Astrocyte of the hippocampus (primary cell): ENCODE measurements at regions not wholly inside any gene's neighbourhood (a gene's known extent, or its start where the extent isn't known, plus 50 kb on each side); places are given as distances from the start of the nearest gene placed in this dataset.
"Not testable (repeated sequence)": the region's sequence is repeated elsewhere in the genome, so short reads cannot be mapped to it uniquely, and the experiment has no call there.

ENCODE experiments used
- DNase-seq: peaks from one replicate; pipeline ENCODE4 v3.0.0; 2011; ENCODE audit warnings: low read depth, low spot score

DNA sequence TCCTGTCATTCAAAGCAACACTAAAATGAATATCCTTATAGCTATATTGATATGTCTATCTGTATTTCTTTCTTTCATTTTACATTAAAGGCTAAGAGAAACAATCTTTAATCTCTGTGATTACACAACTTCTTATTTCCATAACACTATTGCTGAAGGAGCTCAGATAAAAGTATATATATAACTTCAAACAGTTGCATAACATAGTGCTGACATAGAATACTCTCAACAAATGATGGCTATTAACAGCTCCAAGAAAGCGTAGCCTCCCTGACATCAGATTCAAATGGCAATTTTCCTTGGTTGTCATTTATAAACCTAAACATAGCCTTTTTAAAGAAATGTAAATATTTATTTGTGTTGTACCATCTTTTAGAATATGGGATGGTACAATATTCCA lies 116.6 kb upstream of the PTPRG start:
- no peak for DNase-seq

DNA sequence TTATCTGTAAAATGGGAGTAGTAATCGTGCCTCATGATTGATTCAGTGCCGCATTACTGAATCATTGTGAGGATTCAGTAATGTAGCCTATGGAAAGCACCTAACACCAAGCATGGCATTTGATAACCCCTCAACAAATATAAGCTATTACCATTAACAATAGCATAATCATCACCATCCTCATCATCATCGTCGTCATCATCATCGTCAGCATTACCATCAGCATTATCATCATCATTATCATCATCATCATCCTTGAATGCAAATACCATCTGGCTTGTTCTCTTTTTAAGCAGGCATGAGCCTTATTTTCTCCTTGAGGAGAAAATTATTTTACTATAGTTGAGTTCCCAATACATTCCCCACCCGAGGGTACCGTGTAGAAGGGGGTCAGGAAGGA lies 115.4 kb upstream of the PTPRG start:
- DNase-seq = no peak

DNA sequence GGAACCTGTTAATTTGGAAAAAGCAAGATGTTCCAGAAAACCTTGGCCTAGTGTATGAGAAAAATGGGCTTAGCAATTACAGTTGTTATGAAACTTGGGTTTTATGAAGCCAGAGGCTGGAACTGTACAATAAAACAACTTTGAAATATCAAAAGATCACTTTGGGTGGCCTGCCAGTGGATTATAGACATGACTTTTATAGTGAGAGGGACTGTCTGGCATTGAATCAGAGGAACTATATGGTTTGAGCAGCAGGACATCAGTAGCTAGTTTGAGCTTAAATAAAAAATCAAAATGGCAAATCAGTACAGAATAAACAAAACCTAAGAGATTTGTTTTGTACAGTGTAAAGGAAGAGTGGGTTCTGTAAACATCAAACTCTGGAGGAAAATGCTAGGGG lies 115.0 kb upstream of the PTPRG start:
- no peak for DNase-seq

DNA sequence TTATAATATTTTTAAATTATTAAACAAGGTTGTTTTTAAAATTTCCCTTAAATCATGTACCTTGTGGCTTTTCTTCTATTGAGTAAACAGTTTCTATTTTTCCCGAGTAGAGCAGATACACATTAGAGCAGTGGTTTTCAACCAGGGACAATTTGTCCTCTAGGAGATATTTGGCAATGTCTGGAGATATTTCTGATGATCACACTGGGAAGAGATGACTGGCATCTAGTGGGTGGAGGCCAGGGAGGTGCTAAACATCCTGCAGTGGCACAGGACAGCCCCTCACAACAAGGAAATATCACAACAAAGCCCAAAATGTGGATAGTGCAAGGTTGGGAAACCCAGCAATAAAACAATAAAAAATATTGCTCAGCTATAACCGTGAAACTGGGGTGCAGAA lies 113.0 kb upstream of the PTPRG start:
- no peak for DNase-seq

DNA sequence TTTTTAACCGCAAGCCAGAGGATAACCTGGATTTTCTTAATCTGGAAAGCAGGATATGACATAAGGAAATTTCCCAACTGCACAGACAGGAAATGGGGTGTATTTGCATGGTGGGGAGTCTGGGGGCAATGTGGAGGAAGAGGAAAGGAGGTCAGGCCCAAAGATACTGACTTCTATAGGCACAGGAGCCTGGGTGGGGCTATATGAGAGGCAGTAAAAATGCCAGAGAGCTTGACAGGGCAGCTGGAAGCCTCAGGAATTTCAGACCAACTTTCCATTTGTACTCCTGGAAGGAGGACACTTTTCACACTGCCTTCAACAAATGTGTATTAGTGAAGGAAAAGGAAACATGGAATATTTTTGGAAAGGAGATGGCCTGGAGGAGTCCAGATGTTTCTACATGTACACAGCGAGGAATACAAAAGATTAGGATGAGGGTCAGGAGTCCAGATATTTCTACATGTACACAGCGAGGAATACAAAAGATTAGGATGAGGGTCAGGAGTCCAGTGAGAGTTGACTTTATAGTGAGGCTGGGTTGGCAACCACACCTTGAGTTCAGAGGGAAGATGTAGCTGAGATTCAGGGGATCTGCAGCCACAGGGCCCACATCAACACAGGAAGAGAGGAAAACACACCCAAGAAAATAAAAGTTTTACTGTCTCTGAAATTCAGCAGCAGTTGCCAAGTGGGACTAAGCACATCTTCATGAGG lies 111.9 kb upstream of the PTPRG start:
- no peak for DNase-seq

DNA sequence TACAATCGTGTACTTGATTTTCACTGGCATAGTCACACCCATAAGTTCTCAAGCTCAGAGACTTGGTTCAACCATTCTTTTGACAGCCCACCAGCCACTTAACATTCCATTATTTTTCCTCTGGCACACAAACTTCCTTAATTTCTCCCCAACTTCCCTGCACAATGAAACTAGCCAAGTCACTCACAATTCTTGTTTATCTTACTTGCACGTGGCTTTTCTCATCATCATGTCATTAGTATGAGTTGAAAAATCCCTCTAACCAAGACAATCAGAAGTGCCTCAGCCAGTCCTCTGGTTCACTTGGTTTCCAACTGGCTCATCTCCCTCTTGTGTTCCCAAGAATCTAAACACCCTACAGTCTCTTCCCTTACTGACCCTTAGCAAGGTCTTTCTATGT lies 110.5 kb upstream of the PTPRG start:
- DNase-seq = no peak

DNA sequence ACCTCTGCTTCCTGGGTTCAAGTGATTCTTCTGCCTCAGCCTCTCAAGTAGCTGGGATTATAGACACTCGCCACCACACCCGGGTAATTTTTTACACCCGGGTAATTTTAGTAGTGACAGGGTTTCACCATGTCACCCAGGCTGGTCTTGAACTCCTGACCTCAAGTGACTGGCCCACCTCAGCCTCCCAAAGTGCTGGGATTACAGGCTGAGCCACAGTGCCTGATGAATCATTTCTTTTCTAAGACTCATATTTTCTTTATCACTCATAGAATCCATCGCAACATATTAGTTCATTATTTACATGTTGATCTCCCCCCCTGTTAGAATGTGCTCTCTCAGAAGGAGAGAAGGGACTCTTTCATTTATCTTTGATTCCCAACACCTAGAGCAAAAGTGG lies 109.5 kb upstream of the PTPRG start:
- DNase-seq = no peak

DNA sequence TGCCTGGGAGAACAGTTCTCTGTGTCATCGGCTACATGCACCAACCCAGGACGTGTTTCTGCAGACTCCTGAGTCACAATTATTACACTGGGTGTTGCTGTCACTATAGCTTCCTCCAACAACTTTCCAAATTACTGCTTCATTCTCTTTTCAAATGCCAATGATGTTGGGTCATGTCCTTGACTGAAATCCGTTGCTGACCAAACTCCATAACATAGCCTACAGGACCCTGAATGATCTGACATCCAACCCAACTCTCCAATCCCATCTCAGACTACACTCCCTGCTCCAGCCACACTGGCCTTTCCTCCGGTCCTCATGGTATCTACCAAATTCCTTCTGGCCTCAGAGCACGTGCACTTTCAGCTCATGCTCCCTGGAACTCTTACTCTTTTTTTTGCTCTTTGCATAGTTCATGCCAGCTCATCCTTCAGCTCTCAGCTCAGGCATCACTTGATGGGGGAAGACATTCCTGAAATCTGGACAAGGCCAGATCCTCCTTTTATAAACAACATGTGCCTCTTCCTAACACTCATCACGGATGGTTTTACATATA lies 108.8 kb upstream of the PTPRG start:
- peak; percentile 16 for DNase-seq

DNA sequence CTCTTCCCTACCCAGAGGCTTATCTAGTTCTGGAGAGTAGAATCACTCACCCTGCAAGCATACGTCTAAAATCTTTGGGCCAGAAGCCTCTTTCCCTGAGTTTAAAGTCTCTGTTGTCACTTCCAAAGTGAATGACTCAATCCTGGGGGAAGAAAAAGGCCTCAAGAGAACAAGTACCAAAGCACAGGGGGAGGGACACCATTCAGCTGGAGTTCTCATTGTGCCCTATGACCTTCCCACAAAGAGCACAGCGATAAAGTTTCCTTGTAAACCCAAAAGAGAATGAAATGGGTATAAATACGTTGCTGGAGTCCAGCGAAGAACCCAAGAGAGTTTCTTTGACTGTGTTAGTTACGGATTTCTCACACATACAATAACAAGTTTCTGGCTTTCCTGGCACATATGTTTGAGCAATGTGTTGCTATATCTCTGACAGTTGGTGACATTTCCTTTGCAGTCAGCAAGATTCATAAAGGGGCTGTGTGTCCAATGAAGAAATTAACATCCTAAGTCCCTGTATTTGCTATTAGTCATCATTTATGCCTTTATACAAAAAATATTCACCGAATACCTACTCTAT lies 107.3 kb upstream of the PTPRG start:
- no peak for DNase-seq

DNA sequence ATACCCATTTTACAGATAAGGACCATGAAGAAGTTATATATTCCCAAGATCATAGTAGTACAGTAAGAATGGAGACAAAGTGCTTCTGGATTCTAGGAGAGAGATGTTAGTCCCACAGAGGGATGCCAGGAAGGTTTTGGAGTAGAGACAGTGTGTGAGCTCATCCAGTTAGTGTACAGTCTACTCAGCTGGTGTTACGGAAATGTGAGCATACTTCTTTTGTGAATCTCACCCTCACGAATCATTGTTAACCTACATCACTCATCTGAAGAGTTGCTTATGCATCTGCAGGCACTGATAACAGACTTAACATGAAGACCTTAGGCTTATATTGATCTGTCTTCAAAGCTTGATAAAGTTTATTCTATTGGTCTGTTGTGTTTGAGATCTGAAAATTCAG lies 106.6 kb upstream of the PTPRG start:
- no peak for DNase-seq

DNA sequence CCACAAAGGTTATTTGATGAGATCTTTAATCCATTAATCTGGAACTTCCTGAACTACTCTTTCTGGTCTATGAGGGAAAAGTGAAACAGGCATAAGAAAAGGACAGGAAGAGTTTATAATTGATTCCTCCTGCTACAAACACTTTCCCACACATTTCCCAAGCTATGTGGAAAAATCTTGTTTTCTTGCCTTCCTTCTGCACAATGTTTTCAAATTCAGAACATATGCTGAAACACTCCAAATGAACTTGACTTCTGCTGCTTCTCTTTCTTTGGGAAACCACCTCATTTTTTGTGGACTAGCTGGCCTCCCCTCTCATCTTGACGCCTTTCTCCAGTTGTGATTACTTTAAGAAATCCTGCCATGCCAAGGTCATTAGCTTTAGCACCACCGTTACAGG lies 100.7 kb upstream of the PTPRG start:
- no peak for DNase-seq

DNA sequence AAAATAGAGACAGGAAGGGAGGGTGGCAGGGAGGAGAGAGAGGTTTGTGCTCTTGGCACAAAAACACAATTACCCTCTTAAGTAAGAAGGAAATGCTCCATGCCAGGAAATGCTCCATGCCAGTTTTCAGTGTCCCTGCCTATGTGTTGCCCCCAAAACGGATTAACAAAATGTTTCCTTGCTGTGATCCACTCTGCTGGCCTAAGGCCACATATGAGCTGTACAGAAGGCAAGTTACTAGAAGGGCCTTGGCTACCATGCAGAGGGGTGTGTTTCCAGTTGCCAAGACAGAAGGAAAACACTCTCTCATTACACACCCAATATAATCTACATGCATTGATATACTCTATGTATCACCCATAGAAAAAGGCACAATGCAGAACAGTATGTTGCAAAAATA lies 98.2 kb upstream of the PTPRG start:
- no peak for DNase-seq

DNA sequence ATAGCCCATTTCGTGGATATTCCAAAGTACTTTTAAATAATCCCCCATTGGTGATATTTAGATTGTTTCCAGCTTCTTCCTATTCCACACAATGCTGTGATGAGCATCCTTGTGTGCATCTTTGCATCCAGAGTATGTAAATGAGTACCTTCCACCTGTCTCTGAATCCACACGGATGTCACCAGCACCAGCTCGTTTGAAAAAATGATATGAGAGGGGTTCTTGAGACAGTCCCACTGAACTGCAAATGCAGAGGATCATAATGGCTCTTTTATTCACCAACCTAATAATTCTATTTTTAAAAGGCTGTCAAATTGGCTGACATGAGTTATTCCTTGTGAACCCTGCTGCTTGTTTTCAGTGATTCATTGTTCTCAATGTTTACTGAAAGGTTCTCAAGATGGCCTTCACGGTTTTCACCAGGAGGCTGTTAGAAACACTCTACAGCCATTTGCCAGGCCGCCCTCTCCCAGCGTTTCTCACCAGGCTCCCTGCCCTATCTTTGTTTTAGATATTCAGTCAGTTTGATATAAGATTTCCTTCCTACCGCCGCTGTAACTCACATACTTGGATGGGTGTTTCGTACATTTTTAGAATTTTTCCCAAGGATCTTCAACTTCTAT lies 96.7 kb upstream of the PTPRG start:
- DNase-seq = no peak

DNA sequence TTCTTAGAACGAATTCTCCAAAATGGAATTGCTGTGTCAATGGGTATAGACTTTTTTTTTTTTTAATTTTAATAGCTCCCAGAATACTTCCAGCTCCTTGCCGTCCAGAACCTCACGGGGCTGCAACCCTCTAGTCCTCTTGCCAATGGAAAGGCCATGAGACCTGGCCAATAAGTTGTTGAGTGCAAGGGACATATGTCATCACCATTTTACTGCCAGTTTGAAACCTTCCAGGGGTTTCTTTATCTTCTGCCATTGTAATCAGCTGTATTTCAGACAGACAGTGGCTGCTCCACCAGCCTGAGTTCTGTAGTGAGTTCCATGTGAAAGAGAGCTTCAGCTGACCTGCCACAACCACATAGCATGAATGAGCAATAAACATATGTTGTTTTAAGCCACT lies 95.0 kb upstream of the PTPRG start:
- DNase-seq = no peak

DNA sequence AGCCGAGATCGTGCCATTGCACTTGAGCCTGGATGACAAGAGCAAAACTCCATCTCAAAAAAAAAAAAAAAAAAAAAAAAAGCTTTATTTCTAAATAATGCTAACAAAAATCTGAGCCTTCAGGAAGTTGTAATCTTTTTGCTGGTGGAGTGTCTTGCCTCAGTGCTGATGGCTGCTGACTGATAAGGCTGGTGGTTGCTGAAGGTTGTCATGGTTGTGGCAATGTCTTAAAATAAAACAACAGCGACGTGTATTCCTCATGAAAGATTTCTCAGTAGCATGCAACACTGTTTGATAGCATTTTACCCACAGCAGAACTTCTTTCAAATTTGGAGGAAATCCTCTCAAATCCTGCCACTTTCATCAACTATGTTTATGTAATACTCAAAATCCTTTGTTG lies 77.4 kb upstream of the PTPRG start:
- DNase-seq = no peak

DNA sequence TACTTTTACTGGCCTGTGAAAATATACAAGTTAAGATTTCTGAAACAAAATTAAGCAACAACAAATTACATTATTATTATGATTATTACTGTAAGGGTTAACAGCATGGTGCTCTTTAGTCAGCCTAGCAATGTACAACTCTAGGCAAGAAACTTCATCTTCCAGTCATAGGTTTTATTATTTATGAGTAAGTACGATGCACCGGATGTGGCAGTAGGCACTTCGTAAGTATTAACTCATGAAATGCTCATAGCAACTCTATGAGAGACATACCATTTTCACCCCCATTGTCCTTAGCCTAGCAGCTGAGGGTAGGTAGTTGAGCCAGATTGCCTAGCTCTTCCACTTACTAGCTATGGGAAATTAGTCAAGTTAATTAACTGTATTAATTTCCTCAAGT lies 68.0 kb upstream of the PTPRG start:
- no peak for DNase-seq

DNA sequence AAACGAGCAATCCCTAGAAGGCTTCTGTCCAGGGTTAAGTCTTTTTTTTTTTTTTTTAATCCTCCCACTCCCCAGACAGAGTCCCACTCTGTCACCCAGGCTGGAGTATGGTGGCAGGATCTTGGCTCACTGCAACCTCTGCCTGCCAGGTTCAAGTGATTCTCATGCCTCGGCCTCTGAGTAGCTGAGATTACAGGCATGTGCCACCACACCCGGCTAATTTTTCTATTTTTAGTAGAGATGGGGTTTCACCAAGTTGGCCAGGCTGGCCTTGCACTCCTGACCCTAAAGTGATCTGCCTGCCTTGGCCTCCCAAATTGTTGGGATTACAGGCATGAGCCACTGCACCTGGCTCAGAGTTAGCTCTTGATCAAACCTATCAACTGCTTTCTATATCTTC lies 67.1 kb upstream of the PTPRG start:
- DNase-seq = not testable (repeated sequence)

DNA sequence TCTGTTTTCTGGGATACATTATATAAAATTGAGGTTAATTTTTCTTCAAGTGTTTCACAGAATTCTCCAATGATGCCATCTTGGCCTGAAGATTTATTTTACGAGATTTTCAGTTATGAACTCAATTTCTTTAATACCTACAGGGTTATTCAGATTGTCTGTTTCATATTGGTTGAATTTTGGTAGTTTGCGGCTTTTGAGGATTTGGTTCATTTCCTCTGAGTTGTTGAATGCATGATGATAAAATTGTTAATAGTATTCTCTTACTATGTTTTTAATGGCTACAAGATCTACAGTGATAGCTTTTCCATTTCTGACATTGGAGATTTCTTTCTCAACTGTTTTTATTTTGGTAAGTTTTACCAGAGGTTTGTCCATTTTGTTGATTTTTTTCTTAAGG lies 63.9 kb upstream of the PTPRG start:
- DNase-seq = no peak

DNA sequence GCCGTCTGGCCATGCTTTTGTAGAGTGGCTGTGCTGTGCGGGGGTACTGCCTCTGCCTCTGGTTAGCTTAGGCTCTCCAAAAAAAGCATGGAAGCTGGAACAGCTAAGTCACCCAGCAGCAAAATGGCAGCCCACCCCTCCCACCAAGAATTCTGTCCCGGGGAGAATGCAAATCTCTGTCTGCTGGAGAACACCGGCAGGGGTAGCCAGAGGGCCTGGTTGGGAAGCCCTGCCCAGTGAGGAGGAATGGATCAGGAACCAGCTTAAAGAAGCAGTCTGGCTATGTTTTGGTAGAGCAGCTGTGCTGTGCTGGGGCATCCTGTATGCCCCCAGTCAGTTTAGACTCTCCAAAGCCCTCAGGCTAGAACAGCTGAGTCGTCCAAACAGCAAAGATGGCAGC lies 56.2 kb upstream of the PTPRG start:
- no peak for DNase-seq

DNA sequence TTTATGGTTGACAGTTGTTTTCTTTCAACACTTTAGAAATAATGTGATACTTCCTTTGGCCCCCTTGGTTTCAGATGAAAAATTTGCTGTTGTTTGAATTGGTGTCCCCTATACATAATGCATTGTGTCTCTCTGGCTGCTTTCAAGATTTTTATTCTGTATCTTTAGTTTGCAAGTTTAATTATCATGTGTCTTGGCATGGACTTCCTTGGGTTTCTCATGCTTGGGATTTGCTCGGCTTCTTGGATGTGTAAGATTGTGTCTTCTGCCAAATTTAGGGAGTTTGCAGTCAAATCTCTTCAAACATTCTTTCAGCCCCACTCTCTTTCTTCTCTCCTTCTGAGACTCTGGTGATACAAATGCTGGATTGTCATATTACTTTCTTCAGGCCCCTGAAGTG lies 53.4 kb upstream of the PTPRG start:
- DNase-seq = no peak
